ENCODE measurements at regions not wholly inside any gene's neighbourhood (a gene's known extent, or its start where the extent isn't known, plus 50 kb on each side); places are given as distances from the start of the nearest gene placed in this dataset.
A peak's percentile ranks its signal among the peaks of the same experiment; 100 is the strongest.

DNA sequence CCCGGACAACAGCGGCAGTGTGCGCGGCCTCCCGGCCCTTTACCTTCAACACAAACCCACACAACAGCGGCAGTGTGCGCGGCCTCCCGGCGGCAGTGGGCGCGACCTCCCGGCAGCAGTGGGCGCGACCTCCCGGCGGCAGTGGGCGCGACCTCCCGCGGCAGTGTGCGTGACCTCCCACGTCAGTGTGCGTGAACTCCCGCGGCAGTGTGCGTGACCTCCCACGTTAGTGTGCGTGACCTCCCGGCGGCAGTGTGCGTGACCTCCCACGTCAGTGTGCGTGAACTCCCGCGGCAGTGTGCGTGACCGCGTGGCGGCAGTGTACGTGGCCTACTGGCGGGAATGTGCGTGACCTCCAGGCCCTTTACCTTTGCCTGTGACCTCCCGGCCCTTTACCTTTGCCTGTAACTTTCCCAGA lies 576.6 kb upstream of the FRG1 start:
- DNase-seq (ENCODE audit: low spot score), result no peak

DNA sequence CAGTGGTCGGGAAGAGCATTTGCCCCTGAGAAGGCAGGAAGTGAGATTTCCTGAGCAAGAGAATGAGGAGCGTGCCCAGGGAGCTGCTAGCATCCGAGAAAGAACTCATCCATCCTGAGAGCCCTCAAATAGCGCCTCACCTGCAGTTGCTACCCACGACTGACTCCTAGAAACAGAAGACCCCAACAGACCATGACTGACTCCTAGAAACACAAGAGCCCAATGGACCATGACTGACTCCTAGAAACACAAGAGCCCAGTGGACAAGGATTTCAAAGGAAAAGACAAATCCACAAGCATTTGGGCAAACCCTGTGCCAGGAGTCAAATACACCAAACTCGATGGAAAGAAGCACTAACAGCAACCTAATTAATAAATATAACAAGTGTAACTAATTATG lies 575.2 kb upstream of the FRG1 start:
- no peak for DNase-seq (ENCODE audit: low spot score)

DNA sequence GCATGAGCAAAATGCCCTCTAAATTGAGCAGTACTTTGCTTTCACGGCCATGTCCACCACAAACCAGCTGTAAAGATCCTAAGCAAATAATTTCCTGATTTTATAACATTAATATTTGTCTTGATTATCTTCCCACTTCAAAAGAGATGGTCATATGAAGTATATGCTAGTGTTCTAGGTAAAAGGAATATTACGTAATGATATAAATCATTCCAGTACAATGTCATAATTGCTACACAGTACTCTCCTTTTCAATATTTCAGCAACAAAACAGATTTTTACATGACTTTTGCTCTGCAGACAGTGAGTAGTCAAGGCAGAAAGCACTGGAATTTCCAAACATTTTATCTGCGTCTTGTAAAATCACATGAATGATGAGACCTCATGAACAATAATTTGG lies 572.8 kb upstream of the FRG1 start:
- no peak for DNase-seq (ENCODE audit: low spot score)

DNA sequence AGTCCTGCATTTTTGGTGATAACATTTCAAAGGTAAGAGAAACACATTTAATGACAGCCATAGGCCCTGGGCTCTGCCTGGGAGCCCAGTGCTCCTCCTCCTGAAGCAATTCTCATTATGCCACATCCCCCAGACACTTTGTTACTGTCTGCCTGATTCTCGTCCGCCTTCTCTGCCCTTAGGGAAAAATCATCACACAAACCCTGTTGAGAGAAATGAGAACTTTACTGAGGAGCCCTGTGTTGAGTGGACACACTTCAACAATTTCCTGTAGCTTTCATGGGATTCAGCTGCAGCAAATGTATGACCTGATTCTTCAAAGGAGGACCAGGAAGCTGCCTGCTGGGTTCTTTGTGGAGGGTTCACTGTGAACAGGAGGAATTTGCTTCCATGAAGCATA lies 566.5 kb upstream of the FRG1 start:
- no peak for DNase-seq (ENCODE audit: low spot score)

DNA sequence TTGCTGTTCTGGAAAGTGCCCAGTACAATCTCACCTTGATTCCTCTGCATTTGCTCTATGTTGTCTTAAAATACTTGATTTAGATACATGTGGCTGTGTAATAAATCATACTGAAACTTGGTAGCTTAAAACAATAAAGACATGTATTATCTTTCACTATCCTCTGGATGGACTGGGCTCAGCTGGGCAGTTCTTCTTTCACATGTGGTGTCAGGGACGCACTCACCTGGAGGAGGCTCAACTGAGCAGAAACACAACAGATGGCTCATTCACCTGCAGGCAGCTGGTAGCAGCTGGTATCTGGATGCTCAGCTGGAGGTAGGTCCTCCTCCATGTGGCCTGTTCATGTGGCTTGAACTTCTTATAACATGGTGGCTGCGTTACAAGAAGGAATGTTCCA lies 563.8 kb upstream of the FRG1 start:
- no peak for DNase-seq (ENCODE audit: low spot score)

DNA sequence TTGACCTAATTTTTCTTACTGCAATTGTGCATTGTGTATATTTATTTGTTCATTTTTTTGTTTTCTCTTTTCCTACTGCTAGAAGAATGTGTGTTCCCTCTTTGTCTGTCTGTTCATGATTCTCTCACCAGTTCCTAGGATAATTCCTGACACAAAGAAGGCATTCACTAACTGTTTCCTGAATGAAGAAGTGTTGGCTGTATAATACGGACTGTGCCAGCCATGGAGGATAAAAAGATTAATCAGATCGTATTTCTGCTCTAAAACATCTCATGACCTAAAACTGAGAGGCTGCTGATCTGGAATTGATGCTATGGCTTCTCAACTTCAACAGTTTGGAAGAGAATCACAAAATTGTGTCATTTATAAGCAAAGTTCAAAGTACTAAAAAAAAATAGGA lies 563.1 kb upstream of the FRG1 start:
- no peak for DNase-seq (ENCODE audit: low spot score)

DNA sequence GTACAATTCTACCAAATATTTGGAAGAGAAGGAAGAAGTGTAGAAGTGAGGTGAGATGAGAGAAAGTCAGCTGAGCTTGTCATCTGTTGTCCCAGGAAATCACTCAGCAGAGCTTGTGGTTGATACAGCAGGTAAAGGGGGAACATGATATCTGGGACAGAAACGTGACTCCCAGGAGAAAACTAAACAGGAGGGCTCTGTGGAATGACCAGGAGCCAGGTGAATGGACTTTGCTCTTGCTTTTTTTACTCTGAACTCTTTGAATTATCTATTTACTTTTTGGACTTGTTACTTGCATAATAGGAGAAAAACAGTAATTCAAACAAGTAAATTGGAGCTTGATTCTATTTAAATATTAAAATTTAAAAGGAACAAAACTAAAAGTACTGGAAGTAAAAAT lies 555.6 kb upstream of the FRG1 start:
- DNase-seq (ENCODE audit: low spot score), result no peak

DNA sequence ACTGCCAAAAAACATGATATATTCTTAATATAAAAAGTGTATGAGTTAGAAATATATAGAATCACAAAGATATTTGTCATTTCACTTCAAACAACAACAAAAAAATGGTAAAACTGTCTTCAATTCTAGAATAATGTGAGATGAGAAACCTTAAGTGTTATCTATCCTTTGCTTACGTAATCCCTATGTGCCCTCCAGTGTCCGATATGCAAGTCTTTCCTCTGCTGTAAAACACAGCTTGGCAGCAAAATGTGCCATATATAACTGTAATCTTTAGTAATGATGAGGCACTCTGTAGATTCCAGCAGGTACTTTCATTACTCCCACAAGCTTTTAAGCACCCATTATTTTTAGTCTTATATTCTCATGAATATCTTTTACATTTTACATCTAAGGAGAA lies 555.1 kb upstream of the FRG1 start:
- no peak for DNase-seq (ENCODE audit: low spot score)

DNA sequence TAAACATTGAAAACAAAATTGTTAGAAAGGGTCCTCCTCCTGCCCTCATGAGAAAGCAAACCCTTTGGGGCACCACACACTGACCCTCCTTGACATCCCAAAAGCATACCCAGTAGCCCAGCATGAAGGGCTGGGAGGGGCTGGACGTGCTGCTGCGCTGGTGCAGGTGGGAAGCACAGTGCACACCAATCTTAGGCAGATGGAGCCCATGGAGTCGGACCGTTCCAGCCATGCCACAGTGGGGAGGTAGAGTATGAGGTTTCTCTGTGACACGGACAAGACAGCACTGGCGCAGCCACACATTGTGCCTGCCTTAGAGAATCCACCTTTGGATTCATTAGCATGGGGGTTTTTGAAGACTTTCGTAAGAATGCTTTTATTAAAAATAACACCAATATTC lies 544.2 kb upstream of the FRG1 start:
- no peak for DNase-seq (ENCODE audit: low spot score)

DNA sequence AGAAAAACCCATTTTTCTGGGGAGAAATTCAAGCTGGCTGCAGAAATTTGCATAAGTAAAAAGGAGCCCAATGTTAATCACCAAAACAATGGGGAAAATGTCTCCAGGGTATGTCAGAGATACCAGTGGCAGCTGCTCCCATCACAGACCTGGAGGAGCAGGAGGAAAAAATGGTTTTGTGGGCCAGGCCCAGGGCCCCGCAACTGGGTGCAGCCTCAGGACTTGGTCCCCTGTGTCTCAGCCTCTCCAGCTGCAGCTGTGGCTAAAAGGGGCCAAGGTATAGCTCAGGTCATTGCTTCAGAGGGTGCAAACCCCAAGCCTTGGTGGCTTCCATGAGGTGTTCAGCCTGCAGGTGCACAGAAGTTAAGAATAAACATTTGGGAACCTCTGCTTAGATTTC lies 536.4 kb upstream of the FRG1 start:
- no peak for DNase-seq (ENCODE audit: low spot score)

DNA sequence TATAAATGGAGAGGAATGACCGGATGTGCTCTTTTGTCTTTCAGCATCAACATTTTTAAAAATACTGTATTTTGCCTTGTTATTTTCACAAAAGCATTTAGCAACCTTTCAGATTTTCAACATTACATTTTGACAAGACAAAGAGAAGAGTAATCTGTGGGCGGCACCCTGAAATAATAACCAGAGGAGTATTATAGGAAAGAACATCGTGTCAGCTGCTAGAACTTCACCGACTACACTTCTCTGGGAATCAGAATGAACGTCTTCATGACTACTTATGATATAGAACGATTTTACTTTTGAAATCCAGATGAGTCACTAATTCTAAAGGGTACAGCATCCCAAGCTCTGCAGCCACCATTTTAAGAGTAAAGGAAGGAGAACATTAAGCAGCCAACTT lies 531.5 kb upstream of the FRG1 start:
- no peak for DNase-seq (ENCODE audit: low spot score)

DNA sequence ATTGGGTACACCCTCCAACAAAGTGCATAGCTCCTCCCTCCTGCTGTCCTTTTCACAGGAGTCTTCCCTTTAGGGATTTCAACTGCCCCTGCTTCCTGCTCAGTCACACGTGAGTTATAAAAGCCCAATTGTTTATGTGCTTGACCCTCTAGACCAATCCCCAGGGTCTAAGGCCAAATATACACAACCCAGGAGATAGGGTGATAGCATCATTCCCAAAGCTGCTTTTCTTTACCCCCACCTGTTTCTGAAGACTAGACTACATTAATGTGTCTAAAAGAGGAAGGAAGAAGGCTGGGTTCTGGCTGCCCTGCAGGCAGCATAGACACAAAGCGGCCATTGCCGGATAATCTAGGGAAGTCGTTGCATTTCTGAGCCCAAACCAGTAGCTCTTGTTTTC lies 526.7 kb upstream of the FRG1 start:
- no peak for DNase-seq (ENCODE audit: low spot score)

DNA sequence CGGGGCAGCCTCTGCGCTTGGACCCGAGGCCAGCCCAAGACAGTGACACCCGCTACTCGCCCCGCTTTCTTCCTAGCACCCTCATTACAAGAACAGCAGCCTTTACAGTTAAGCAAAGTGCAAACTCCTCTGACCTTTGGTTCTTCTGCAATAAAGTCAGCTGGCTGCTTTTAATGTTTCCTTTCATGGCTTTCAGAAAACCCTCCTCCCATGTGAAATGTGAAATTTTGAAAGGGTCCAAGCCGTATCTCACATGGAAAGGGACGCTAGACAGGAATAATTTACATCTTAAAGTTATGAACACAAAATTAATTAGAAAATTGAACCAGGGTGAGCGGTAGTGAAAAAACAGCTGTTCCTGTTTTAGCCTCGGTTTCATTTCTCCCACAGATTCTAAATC lies 520.1 kb upstream of the FRG1 start:
- no peak for DNase-seq (ENCODE audit: low spot score)

DNA sequence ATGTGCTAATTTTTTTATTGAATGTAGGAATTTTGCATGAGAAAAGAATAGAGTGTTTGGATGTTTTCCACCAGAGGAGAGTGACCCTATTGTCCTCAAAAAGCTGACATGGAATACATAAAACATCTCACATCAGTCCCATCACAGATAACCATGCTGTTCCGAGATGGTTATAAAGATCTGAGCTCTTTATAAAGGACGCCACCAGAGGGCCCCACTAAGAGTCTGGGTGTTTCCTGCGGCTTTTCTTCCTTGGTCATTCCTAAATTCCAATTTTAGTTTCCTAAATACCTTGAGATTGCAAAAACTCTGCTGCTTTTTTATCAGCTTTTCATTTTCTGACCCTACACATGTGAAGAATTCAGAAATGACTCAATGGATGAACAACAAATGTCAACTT lies 504.5 kb upstream of the FRG1 start:
- peak; percentile 33 for DNase-seq (ENCODE audit: low spot score)

DNA sequence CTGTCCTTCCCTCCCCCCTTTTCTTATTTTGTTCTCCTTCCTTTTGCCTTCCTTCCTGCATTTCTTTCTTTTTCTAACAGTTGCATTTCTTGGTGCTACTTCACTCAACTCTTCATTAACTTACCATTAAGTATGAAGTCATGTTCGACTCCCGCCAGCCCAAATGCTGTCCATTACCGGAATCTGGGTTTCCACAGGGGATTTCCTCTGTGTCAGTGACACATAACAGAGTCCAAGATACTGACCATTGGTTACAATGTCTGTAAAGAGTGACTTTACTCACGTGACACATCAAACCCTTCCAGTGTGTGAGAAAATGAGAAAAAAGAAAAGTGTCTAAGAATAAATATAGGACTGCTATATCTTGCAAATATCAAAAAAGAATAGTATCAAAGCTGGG lies 500.0 kb upstream of the FRG1 start:
- DNase-seq (ENCODE audit: low spot score), result no peak

DNA sequence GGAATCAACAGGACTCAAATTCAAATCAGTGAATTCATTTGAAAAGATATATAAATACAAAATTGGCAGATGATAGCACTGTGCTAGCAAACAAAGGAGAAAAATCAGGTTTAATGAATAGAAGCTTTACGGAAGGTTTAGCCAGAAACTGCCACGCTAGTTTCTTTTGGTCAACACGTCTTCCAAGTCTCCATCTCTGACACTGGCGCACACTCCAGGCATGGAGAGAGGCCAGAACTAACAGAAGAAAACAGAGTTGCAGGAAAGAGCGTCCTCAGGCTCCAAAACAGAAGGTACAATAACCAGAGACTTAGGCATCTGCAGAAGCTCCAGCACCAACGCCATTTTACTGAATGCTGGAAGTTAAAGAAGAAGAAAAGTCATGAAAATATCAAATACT lies 497.3 kb upstream of the FRG1 start:
- DNase-seq (ENCODE audit: low spot score), result no peak

DNA sequence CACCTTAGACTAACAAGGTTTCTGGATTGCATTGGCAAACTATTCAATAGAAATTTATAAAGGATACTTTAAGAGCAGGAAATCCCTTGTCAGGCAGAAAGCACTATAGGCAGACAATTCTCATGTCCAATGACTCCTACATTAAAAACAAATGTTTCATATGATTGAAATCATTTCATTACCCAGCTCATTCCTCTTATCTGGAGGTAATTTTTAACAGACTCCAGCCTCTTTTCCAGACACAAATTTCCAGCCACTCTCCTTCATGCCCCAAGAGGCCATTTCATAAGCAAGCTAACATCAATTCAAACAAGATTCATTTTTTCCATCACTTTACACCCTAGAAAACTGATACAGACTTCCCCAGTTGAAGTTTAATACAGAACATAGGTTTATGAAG lies 495.1 kb upstream of the FRG1 start:
- no peak for DNase-seq (ENCODE audit: low spot score)

DNA sequence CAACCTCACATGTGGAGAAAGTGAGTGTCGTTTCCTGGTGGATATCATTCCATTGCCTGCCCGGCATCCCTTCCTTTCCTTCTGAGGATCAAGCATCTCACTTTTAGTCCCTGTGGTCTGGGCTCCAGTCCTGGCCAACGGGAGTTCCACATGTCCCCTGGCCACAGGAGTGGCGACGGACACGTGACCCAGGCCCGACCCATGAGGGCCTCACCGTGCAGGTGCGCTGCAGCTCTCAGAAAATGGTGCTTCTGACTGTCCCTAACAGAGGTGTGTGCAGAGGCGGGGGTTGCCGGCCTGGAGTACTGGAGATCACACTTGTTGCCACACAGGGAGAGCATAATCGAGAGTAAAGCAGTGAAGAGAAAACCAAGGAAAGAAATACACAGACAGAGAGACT lies 476.9 kb upstream of the FRG1 start:
- DNase-seq (ENCODE audit: low spot score), result no peak

DNA sequence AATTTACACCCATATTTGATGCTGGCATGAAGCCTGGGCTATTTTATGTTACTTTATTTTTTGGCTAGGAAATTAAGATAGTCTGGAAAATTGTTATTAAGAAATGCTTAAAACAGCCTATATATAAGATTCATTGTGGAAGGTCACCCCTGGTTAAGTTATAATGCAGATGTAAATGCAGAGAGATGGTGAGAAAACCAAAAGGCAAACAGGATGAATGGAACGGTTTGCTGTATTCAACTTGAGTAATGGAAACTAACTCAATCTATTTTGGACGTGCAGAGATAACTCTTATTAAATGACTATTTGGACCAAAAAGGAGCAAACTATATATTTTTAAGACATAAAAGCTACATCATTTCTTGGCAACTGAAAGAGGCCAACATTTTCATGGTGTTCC lies 446.3 kb upstream of the FRG1 start:
- DNase-seq (ENCODE audit: low spot score), result no peak

DNA sequence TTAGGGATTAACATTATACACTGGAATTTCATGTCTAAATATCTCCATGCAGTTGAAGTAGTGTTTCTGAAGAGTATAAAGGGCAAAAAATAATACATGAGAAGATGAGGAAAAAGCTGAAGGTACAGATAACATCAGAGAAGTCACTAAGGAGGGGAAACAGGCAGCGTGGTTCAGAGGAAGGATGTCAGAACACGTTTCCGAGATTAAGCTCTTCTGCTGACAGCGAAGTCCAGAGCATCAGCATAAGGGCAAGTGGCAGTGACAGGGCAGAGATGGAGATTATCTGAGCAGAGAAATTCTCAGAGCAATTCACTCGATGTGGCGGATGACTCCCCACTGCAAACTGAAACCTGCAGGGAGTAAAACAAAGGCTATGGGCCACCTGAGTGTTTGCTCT lies 443.2 kb upstream of the FRG1 start:
- DNase-seq (ENCODE audit: low spot score), result no peak

DNA sequence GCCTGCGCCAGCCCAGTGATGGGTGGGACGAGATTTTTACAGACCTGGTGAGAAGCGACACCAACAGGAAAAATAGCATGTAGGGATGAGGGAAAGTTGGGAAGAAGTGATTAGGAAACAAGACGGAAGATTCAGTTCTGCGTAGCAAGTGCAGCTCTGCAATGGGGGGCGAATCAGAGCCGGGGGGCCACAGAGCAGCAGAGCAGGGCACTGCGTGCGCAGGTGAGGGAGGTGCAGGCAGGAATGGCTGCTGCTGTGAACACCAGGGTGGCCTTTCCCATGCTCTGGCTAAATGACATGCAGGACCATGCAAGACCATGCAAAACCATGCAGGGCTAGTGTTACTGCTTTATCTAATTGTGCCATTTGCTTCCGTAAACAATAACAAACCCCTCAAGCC lies 442.7 kb upstream of the FRG1 start:
- DNase-seq (ENCODE audit: low spot score), result no peak

DNA sequence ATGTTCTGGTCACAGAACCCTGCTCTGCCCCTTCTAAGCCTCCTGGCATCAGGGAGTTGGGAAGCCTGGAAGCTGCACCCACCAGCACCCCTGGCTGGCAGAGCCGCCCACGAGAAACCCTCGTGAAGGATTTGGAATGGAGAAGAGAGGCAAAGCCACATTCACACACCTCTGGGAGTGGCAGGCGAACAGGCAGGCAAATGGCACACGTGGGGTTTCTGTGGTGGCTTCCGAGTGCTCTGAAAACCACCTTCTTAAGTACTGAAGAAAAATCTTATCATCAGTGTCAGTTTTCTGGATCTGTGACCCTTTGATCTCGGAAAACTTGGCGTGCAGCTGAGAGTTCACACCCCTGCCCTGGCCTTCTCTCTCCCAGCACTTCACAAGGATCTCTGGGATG lies 442.2 kb upstream of the FRG1 start:
- DNase-seq (ENCODE audit: low spot score), result no peak

DNA sequence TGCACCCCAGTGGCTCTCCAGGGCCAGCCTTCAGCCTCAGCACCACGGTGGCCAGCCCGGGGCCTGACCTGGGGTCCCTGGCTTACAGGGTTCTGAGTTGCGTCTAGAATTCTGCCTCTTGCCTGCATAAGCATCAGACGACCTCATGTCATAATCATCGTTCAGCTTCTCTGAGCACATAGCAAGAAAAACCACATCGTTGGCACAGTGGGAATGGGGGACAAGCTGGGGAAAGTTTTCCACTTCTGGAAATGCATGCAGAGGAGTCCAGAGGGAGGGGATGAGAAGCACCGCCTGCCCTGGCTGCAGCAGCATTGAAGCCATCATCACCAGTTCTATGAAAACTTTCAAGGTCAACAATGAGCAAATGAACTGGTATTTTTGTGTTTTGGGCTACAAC lies 441.0 kb upstream of the FRG1 start:
- no peak for DNase-seq (ENCODE audit: low spot score)

DNA sequence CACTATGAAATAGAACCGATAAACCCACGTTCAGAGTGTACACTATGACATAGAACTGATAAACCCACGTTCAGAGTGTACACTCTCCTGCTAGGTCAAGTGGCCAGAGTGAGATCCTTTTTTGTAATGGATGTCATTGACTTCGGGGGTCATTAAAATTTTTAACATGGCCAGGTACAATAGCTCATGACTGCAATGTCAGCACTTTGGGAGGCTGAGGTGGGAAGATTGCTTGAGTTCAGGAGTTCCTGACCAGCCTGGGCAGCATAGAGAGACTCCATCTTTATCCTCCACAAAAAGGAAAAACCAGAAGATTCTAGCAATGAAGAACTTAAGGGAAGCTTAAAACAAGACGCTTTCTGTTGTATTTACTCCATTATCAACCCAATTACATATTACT lies 439.7 kb upstream of the FRG1 start:
- DNase-seq (ENCODE audit: low spot score), result no peak

DNA sequence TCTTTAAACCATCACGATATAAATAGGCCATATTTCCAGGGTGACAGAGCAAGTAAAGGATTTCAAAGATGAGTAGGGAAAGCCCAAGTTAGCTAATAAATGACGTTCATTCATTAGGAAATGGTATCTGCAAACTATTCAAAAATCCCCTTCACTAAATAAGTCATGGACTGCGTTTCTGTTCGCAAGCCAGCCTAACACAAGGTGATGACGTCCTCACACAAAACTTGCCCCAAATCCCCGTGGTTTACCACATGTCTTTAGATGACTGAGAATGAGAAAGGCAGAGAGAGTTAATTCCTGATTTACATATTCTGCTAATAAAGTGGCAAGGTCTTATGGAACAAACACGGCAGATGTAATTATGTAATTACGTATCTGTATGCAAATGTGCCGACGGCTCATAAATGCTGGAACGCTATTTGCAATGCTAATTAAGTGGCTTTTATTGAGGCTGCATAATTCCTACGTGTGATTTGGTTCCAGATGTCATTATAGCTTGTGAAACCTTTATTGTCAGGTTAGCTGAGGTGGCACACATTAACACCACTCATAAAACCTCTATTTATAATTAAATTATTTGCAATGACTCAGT lies 437.7 kb upstream of the FRG1 start:
- DNase-seq (ENCODE audit: low spot score), result no peak

Measured in HT-29 (cell line).